BJ (cell line): ENCODE measurements at regions not wholly inside any gene's neighbourhood (a gene's known extent, or its start where the extent isn't known, plus 50 kb on each side); places are given as distances from the start of the nearest gene placed in this dataset.

Source experiments
- CTCF ChIA-PET: fragments of 350-600 bp; formaldehyde crosslinking; extraction: SDS; loops from one replicate; lab custom pipeline; 2021; ENCODE audit warnings: antibody characterized with exemption, inconsistent platforms; lab: Yijun Ruan, JAX
- POLR2A ChIA-PET: fragments of 300-600 bp; sonication (Branson Sonifier 250); formaldehyde crosslinking; extraction: SDS; loops from one replicate; lab custom pipeline; 2021; ENCODE audit warnings: antibody characterized with exemption; lab: Charles Lee
- DNase-seq: peaks from one replicate; pipeline ENCODE4 v3.0.0-alpha.2; 2011; ENCODE audit warnings: low read depth
- H3K27me3 ChIP-seq: 2 replicates; pipeline ENCODE4 v1.6.0; 2011; ENCODE audit warnings: low read length; ENCODE audit not compliant: control insufficient read depth, insufficient read depth
- H3K36me3 ChIP-seq: 2 replicates; pipeline ENCODE4 v1.5.1; 2011; ENCODE audit warnings: low read length; ENCODE audit not compliant: control insufficient read depth, insufficient read depth
- H3K4me3 ChIP-seq: 2 replicates; pipeline ENCODE4 v1.5.1; 2011; ENCODE audit warnings: low read depth, mild to moderate bottlenecking, control low read depth, low read length
- CTCF ChIP-seq: IDR thresholded peaks from 2 replicates; pipeline ENCODE4 v1.5.1; 2011; ENCODE audit warnings: low read depth, mild to moderate bottlenecking, control low read depth, inconsistent platforms, low read length, moderate library complexity; ENCODE audit not compliant: insufficient read depth

GRCh38 chr17:71283486-71283885 lies 837.3 kb upstream of the SOX9 start:
- Histone ChIP-seq H3K36me3 (no peaks in the 10 kb centered on the region), H3K27me3 (no peaks in the 10 kb centered on the region), H3K4me3 (no peak overlapping the region)
- no peak for DNase-seq
- TF ChIP-seq CTCF, result no peak
- CTCF ChIA-PET, result no interaction called here
- POLR2A ChIA-PET, result no interaction called here

- CTCF ChIA-PET, result interaction anchor here (0.7 kb wide), 1 partner anchor 177 kb away, joined by 3 read pairs; no protein-coding TSS in a partner anchor
- Histone ChIP-seq H3K27me3 (no peaks in the 10 kb centered on the region), H3K4me3 (no peak overlapping the region), H3K36me3 (no peaks in the 10 kb centered on the region)
- no peak for TF ChIP-seq CTCF
- DNase-seq, result no peak
- POLR2A ChIA-PET, result interaction anchor here (0.6 kb wide), 1 partner anchor 188 kb away, joined by 11 read pairs; no protein-coding TSS in a partner anchor
Measured at GRCh38 chr17:71284032-71284755, 836.6 kb upstream of the SOX9 start.

GRCh38 chr17:71286625-71287024 lies 834.2 kb upstream of the SOX9 start:
- no peak for DNase-seq
- ChIA-PET CTCF (no interaction called here), POLR2A (no interaction called here)
- H3K36me3 ChIP-seq, result no peaks in the 10 kb centered on the region
- no peaks in the 10 kb centered on the region for H3K27me3 ChIP-seq
- no peak overlapping the region for H3K4me3 ChIP-seq
- no peak for TF ChIP-seq CTCF

- Histone ChIP-seq H3K4me3 (no peak overlapping the region), H3K36me3 (no peaks in the 10 kb centered on the region), H3K27me3 (no peaks in the 10 kb centered on the region)
- TF ChIP-seq CTCF, result no peak
- DNase-seq, result no peak
- ChIA-PET POLR2A (no interaction called here), CTCF (no interaction called here)
Measured at GRCh38 chr17:71287071-71287823, 833.6 kb upstream of the SOX9 start.

- DNase-seq, result no peak
- ChIA-PET CTCF (no interaction called here), POLR2A (no interaction called here)
- Histone ChIP-seq H3K4me3 (no peak overlapping the region), H3K27me3 (no peaks in the 10 kb centered on the region; the same call in 1 of the 2 replicates), H3K36me3 (no peaks in the 10 kb centered on the region)
- TF ChIP-seq CTCF, result no peak
Measured at GRCh38 chr17:71292006-71292405, 828.8 kb upstream of the SOX9 start.
